ENCODE measurements at regions not wholly inside any gene's neighbourhood (a gene's known extent, or its start where the extent isn't known, plus 50 kb on each side); places are given as distances from the start of the nearest gene placed in this dataset.

DNA sequence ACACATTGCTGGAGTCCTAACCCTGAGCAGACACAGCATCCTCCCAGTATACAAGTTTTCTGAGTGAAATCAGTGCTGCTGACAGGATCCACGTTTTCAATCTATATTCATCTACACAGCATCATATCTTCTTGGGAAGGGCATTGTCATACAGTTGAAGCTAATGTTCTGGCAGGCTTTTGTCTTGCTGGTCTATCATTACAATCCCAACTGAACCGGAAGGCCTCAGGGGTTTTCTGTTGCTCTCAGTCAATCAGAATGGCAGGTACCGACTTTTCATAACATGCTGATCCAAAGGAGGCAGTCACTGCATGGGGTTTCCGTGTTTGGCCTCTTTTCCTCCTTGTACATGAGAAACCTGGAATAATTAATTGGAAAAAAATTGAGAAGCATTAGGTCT lies 2118.8 kb upstream of the WWC1 start:
- Histone ChIP-seq H2AK5ac (ENCODE audit: low read length, severe bottlenecking) (no peak overlapping the region), H3K23ac (ENCODE audit: low read length in 2 of 2) (no peak overlapping the region), H3K27me3 (ENCODE audit: control insufficient read depth in 1 of 2, insufficient read depth in 1 of 2, low read length in 2 of 2) (no peaks in the 10 kb centered on the region), H3K27ac (ENCODE audit: low read length, poor library complexity, severe bottlenecking) (no peak overlapping the region), H2AFZ (ENCODE audit: low read depth, low read length) (no peak overlapping the region), H3K9me3 (ENCODE audit: control insufficient read depth, low read length) (no peaks in the 10 kb centered on the region), H2BK12ac (ENCODE audit: low read length in 2 of 2) (no peak overlapping the region), H2BK15ac (ENCODE audit: low read depth, poor library complexity, severe bottlenecking) (no peak overlapping the region), H4K8ac (ENCODE audit: low read length) (no peak overlapping the region), H2BK120ac (ENCODE audit: low read depth, low read length) (no peak overlapping the region), H4K91ac (ENCODE audit: low read length) (no peak overlapping the region), H3K14ac (ENCODE audit: low read length in 2 of 2) (no peak overlapping the region), H3K36me3 (ENCODE audit: control insufficient read depth in 1 of 2, insufficient read depth in 2 of 2, low read depth in 1 of 2, low read length in 2 of 2) (no peaks in the 10 kb centered on the region), H3K9ac (ENCODE audit: low read length) (no peak overlapping the region), H3K4me2 (ENCODE audit: low read length, poor library complexity, severe bottlenecking) (no peak overlapping the region), H3K4me3 (ENCODE audit: insufficient read depth in 1 of 2, low read depth in 1 of 2, low read length in 2 of 2) (no peak overlapping the region), H3K4me1 (ENCODE audit: control insufficient read depth, insufficient read depth, low read depth, low read length) (no peaks in the 10 kb centered on the region), H3K4ac (ENCODE audit: low read depth in 1 of 2, low read length in 2 of 2) (no peak overlapping the region), H2BK5ac (ENCODE audit: low read depth, low read length, poor library complexity, severe bottlenecking) (no peak overlapping the region), H3K79me1 (replicated peaks; ENCODE audit: low read length, poor library complexity, severe bottlenecking) (no peaks in the 10 kb centered on the region), H3K18ac (ENCODE audit: low read depth in 1 of 2, low read length in 2 of 2) (no peak overlapping the region)
- WGBS = 83% methylated on average over 4 of the region's 4 CpGs
- no peak for DNase-seq

DNA sequence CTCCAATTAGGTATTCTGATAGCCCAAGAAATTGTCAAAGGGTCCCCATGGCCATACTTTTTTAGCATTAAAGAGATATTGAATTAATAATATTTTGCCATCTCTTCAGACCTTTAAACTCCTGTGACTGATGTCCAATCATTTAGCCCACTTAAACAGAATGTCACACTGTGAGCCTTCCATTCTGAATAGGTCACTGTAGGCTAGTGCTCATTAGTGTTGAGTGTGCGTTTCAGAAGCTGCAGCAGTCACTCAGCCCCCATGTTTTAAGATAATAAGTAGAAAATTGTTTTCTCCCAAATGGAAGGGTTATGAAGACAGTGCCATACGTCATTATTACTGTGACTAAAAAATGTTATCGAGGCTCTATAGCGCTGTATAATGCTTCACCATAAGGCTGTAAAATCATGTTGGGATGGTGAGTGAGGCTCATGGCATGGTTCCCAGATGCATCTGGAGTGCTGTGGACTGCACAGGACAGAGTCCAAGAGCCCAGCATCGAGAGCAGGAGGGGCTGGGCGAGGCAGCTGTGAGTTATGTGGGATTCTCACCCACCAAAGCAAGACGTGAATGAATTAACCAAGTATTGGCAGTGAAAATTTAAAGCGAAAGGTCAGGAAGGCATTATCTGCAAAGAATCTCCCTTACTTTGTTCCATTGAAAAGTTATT lies 2112.9 kb upstream of the WWC1 start:
- DNase-seq = no peak
- 76% methylated on average over 6 of the region's 8 CpGs for WGBS
- no peak overlapping the region for H3K4ac ChIP-seq (ENCODE audit: low read depth in 1 of 2, low read length in 2 of 2)
- H3K27me3 ChIP-seq (ENCODE audit: control insufficient read depth in 1 of 2, insufficient read depth in 1 of 2, low read length in 2 of 2) = no peaks in the 10 kb centered on the region
- no peak overlapping the region for H3K4me2 ChIP-seq (ENCODE audit: low read length, poor library complexity, severe bottlenecking)
- peaks cover 4% of the 10 kb centered on the region for H3K9me3 ChIP-seq (ENCODE audit: control insufficient read depth, low read length)
- H3K18ac ChIP-seq (ENCODE audit: low read depth in 1 of 2, low read length in 2 of 2) = no peak overlapping the region
- no peaks in the 10 kb centered on the region for H3K36me3 ChIP-seq (ENCODE audit: control insufficient read depth in 1 of 2, insufficient read depth in 2 of 2, low read depth in 1 of 2, low read length in 2 of 2)
- no peaks in the 10 kb centered on the region for H3K4me1 ChIP-seq (ENCODE audit: control insufficient read depth, insufficient read depth, low read depth, low read length)
- H2AK5ac ChIP-seq (ENCODE audit: low read length, severe bottlenecking) = no peak overlapping the region
- no peak overlapping the region for H3K14ac ChIP-seq (ENCODE audit: low read length in 2 of 2)
- H4K91ac ChIP-seq (ENCODE audit: low read length) = no peak overlapping the region
- no peak overlapping the region for H4K8ac ChIP-seq (ENCODE audit: low read length)
- no peaks in the 10 kb centered on the region for H3K79me1 ChIP-seq (replicated peaks; ENCODE audit: low read length, poor library complexity, severe bottlenecking)
- no peak overlapping the region for H2AFZ ChIP-seq (ENCODE audit: low read depth, low read length)
- H3K27ac ChIP-seq (ENCODE audit: low read length, poor library complexity, severe bottlenecking) = no peak overlapping the region
- no peak overlapping the region for H2BK15ac ChIP-seq (ENCODE audit: low read depth, poor library complexity, severe bottlenecking)
- H3K23ac ChIP-seq (ENCODE audit: low read length in 2 of 2) = no peak overlapping the region
- no peak overlapping the region for H2BK120ac ChIP-seq (ENCODE audit: low read depth, low read length)
- no peak overlapping the region for H2BK12ac ChIP-seq (ENCODE audit: low read length in 2 of 2)
- no peak overlapping the region for H2BK5ac ChIP-seq (ENCODE audit: low read depth, low read length, poor library complexity, severe bottlenecking)
- no peak overlapping the region for H3K4me3 ChIP-seq (ENCODE audit: insufficient read depth in 1 of 2, low read depth in 1 of 2, low read length in 2 of 2)
- no peak overlapping the region for H3K9ac ChIP-seq (ENCODE audit: low read length)

DNA sequence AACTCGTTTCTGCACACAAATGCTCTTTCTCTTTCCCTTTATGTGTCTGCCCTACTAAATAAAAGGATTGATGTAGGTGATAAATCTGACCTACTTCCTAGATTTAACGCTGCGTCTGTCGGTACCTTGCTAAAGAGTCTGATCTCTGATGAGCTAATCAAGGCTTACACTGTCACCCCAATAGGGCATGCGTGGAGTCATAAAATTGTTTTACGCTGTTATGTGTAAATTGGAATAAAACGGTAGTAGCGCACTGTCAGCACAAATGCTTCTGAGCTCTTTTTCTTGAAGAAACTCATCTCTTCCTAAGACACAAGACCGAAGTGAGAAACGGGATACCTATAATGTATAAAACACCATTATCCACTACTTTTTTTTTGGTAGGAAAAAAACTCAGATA lies 2106.3 kb upstream of the WWC1 start:
- Histone ChIP-seq H3K9ac (ENCODE audit: low read length) (no peak overlapping the region), H3K9me3 (ENCODE audit: control insufficient read depth, low read length) (peaks cover 23% of the 10 kb centered on the region), H2BK15ac (ENCODE audit: low read depth, poor library complexity, severe bottlenecking) (no peak overlapping the region), H3K4me3 (ENCODE audit: insufficient read depth in 1 of 2, low read depth in 1 of 2, low read length in 2 of 2) (no peak overlapping the region), H3K27me3 (ENCODE audit: control insufficient read depth in 1 of 2, insufficient read depth in 1 of 2, low read length in 2 of 2) (no peaks in the 10 kb centered on the region), H2BK5ac (ENCODE audit: low read depth, low read length, poor library complexity, severe bottlenecking) (no peak overlapping the region), H3K14ac (ENCODE audit: low read length in 2 of 2) (no peak overlapping the region), H3K79me1 (replicated peaks; ENCODE audit: low read length, poor library complexity, severe bottlenecking) (no peaks in the 10 kb centered on the region), H3K23ac (ENCODE audit: low read length in 2 of 2) (no peak overlapping the region), H3K4me2 (ENCODE audit: low read length, poor library complexity, severe bottlenecking) (no peak overlapping the region), H3K4ac (ENCODE audit: low read depth in 1 of 2, low read length in 2 of 2) (no peak overlapping the region), H2AK5ac (ENCODE audit: low read length, severe bottlenecking) (no peak overlapping the region), H2AFZ (ENCODE audit: low read depth, low read length) (no peak overlapping the region), H3K27ac (ENCODE audit: low read length, poor library complexity, severe bottlenecking) (no peak overlapping the region), H3K4me1 (ENCODE audit: control insufficient read depth, insufficient read depth, low read depth, low read length) (no peaks in the 10 kb centered on the region), H2BK120ac (ENCODE audit: low read depth, low read length) (no peak overlapping the region), H3K18ac (ENCODE audit: low read depth in 1 of 2, low read length in 2 of 2) (no peak overlapping the region), H4K8ac (ENCODE audit: low read length) (no peak overlapping the region), H2BK12ac (ENCODE audit: low read length in 2 of 2) (no peak overlapping the region), H3K36me3 (ENCODE audit: control insufficient read depth in 1 of 2, insufficient read depth in 2 of 2, low read depth in 1 of 2, low read length in 2 of 2) (no peaks in the 10 kb centered on the region), H4K91ac (ENCODE audit: low read length) (no peak overlapping the region)
- WGBS = 100% methylated on average over 9 of the region's 10 CpGs
- DNase-seq = no peak

DNA sequence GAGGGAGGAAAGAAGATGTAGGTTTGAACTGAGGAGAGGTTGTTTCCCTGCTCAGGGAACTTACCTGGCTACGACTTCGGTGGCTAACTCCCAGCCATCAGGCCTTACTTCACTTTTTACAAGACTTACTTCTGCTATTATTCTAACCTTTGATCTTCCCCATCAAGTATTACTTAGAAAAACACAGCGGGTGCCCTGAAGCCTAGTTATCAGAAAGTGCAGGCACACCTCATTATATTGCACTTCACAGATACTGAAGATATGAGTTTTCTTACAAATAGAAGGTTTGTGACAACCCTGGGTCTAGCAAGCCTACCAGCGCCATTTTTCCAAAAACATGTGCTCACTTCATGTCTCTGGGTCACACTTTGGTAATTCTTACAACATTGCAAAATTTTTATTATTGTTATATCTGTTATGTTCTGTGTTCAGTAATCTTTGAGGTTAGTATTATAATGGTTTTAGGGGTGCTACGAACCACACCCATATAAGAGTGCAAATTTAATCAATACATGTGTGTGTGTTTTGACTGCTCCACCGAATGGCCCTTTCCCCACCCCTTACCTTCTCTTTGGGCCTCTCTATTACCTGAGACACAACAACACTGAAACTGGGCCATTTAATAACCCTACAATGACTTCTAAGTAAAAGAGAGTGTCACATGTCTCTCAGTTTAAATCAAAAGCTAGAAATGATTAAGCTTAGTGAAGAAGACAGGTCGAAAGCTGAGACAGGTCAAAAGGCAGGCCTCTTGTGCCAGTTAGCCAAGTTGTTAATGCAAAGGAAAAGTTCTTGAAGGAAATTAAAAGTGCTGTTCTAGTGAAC lies 2102.7 kb upstream of the WWC1 start:
- no peak overlapping the region for H2BK120ac ChIP-seq (ENCODE audit: low read depth, low read length)
- no peak overlapping the region for H2BK12ac ChIP-seq (ENCODE audit: low read length in 2 of 2)
- no peak overlapping the region for H3K18ac ChIP-seq (ENCODE audit: low read depth in 1 of 2, low read length in 2 of 2)
- H3K14ac ChIP-seq (ENCODE audit: low read length in 2 of 2) = no peak overlapping the region
- H3K4ac ChIP-seq (ENCODE audit: low read depth in 1 of 2, low read length in 2 of 2) = no peak overlapping the region
- H3K36me3 ChIP-seq (ENCODE audit: control insufficient read depth in 1 of 2, insufficient read depth in 2 of 2, low read depth in 1 of 2, low read length in 2 of 2) = no peaks in the 10 kb centered on the region
- H3K4me3 ChIP-seq (ENCODE audit: insufficient read depth in 1 of 2, low read depth in 1 of 2, low read length in 2 of 2) = no peak overlapping the region
- WGBS = 84% methylated on average over 4 of the region's 7 CpGs
- H3K9me3 ChIP-seq (ENCODE audit: control insufficient read depth, low read length) = peaks cover 19% of the 10 kb centered on the region
- H3K4me2 ChIP-seq (ENCODE audit: low read length, poor library complexity, severe bottlenecking) = no peak overlapping the region
- H3K27ac ChIP-seq (ENCODE audit: low read length, poor library complexity, severe bottlenecking) = no peak overlapping the region
- no peaks in the 10 kb centered on the region for H3K27me3 ChIP-seq (ENCODE audit: control insufficient read depth in 1 of 2, insufficient read depth in 1 of 2, low read length in 2 of 2)
- no peaks in the 10 kb centered on the region for H3K79me1 ChIP-seq (replicated peaks; ENCODE audit: low read length, poor library complexity, severe bottlenecking)
- H3K9ac ChIP-seq (ENCODE audit: low read length) = no peak overlapping the region
- H3K23ac ChIP-seq (ENCODE audit: low read length in 2 of 2) = no peak overlapping the region
- no peaks in the 10 kb centered on the region for H3K4me1 ChIP-seq (ENCODE audit: control insufficient read depth, insufficient read depth, low read depth, low read length)
- no peak overlapping the region for H4K91ac ChIP-seq (ENCODE audit: low read length)
- no peak overlapping the region for H2BK5ac ChIP-seq (ENCODE audit: low read depth, low read length, poor library complexity, severe bottlenecking)
- H4K8ac ChIP-seq (ENCODE audit: low read length) = no peak overlapping the region
- no peak for DNase-seq
- no peak overlapping the region for H2AFZ ChIP-seq (ENCODE audit: low read depth, low read length)
- no peak overlapping the region for H2AK5ac ChIP-seq (ENCODE audit: low read length, severe bottlenecking)
- H2BK15ac ChIP-seq (ENCODE audit: low read depth, poor library complexity, severe bottlenecking) = no peak overlapping the region
